Panc1 (cell line): ENCODE measurements at regions not wholly inside any gene's neighbourhood (a gene's known extent, or its start where the extent isn't known, plus 50 kb on each side); places are given as distances from the start of the nearest gene placed in this dataset.

ENCODE experiments used
- ATAC-seq: fragments of 200-7000 bp; cut with Tn5 transposase; 2 replicates; pipeline ENCODE4 v1.9.1; 2020; ENCODE audit warnings: mild to moderate bottlenecking, moderate library complexity
- BruUV-seq: library from RNA; stranded (reverse); fragments of 400-500 nt; replicated peaks from 2 replicates; lab custom pipeline; 2021; lab: Mats Ljungman, UMichigan
- CTCF ChIA-PET: fragments of 300-600 bp; sonication (Branson Sonifier 250); formaldehyde crosslinking; loops from one replicate; lab custom pipeline; 2022; ENCODE audit warnings: antibody characterized with exemption; lab: Charles Lee
- POLR2A ChIA-PET: fragments of 300-600 bp; sonication (Branson Sonifier 250); formaldehyde crosslinking; loops from one replicate; lab custom pipeline; 2022; ENCODE audit warnings: antibody characterized with exemption; lab: Charles Lee
- DNase-seq: peaks from one replicate; pipeline ENCODE4 v3.0.0-alpha.2; 2010; ENCODE audit warnings: low read depth, low spot score
- H3K27ac ChIP-seq: 2 replicates; pipeline ENCODE4 v1.5.1; 2011; ENCODE audit warnings: mild to moderate bottlenecking, low read length, inconsistent platforms
- H3K27me3 ChIP-seq: fragments of 200-500 bp; sonication (Bioruptor generic); 2 replicates; pipeline ENCODE4 v1.6.0; 2014; ENCODE audit warnings: low read length, inconsistent platforms; ENCODE audit not compliant: control insufficient read depth, insufficient read depth
- H3K36me3 ChIP-seq: fragments of 200-500 bp; sonication (Bioruptor generic); 2 replicates; pipeline ENCODE4 v1.5.1; 2014; ENCODE audit warnings: inconsistent platforms, mild to moderate bottlenecking, low read length, moderate library complexity; ENCODE audit not compliant: control insufficient read depth, insufficient read depth
- H3K4me1 ChIP-seq: 2 replicates; pipeline ENCODE4 v1.5.1; 2011; ENCODE audit warnings: inconsistent platforms, mild to moderate bottlenecking, low read length, moderate library complexity; ENCODE audit not compliant: control insufficient read depth, insufficient read depth
- H3K4me3 ChIP-seq, 2 experiments: 2 replicates each; pipeline ENCODE4 v1.5.1; 2011 to 2012; ENCODE audit warnings: low read depth in 2 of 2, low read length in 2 of 2, mild to moderate bottlenecking in 2 of 2, inconsistent platforms in 1 of 2, moderate library complexity in 1 of 2
- H3K9me3 ChIP-seq: fragments of 200-500 bp; sonication (Bioruptor generic); 2 replicates; pipeline ENCODE4 v1.5.1; 2014; ENCODE audit warnings: low read depth, mild to moderate bottlenecking, inconsistent platforms, low read length, moderate library complexity; ENCODE audit not compliant: control insufficient read depth, insufficient read depth
- POLR2AphosphoS5 ChIP-seq: IDR thresholded peaks from 2 replicates; pipeline ENCODE4 v1.6.1; 2012; ENCODE audit warnings: mild to moderate bottlenecking, low read depth, low read length, moderate library complexity
- SIN3A ChIP-seq: IDR thresholded peaks from 2 replicates; pipeline ENCODE4 v1.6.1; 2012; ENCODE audit warnings: low read depth, mild to moderate bottlenecking, low read length, moderate library complexity, borderline replicate concordance; ENCODE audit not compliant: insufficient read depth
- TCF7L2 ChIP-seq: IDR thresholded peaks from 2 replicates; pipeline ENCODE4 v1.6.1; 2011; ENCODE audit warnings: mild to moderate bottlenecking, low read depth, low read length, inconsistent platforms
- in situ Hi-C: cut with HindIII; loops from 2 replicates; pipeline ENCODE4 v1.10.0; 2016; ENCODE audit warnings: low sequenced_read_pairs, low pct_unique_long_range_greater_than_20kb
- intact Hi-C: fragments of 100-400 bp; cut with micrococcal nuclease; formaldehyde crosslinking; loops from one replicate; pipeline ENCODE4 v1.10.0; 2022; ENCODE audit not compliant: unreplicated experiment
- TF ChIP-seq, protein P1 (sequence below), 2 experiments: IDR thresholded peaks; 2 replicates each; pipeline ENCODE4 v1.6.1; 2011 to 2012; ENCODE audit warnings: low read depth in 2 of 2, control low read depth in 1 of 2, low read length in 1 of 2, mild to moderate bottlenecking in 1 of 2, moderate library complexity in 1 of 2; ENCODE audit not compliant: insufficient read depth in 1 of 2
- TF ChIP-seq, protein P2 (sequence below): fragments of 450-650 bp; IDR thresholded peaks from 2 replicates; pipeline ENCODE4 v1.5.1; 2017; ENCODE audit warnings: mild to moderate bottlenecking

DNA sequence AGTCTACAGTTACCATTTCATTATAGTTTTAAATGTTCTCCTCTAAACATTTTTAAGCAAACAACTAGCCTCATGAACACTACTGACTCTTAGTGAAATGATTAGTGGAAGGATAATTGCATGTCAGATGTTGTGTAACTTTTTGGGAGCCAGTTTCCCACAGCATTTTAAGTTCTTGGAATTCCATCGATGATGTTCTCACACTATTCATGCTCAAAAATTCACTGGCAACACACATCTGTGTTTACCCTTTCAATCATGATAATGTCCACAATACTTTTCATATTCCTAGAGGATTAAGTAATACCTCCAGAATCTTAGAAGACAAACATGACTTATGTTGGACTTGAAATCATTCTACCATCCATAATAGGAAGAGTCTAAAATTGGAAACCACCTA is 678.1 kb upstream of the ID4 start:
- H3K4me3 ChIP-seq = no peak overlapping the region

DNA sequence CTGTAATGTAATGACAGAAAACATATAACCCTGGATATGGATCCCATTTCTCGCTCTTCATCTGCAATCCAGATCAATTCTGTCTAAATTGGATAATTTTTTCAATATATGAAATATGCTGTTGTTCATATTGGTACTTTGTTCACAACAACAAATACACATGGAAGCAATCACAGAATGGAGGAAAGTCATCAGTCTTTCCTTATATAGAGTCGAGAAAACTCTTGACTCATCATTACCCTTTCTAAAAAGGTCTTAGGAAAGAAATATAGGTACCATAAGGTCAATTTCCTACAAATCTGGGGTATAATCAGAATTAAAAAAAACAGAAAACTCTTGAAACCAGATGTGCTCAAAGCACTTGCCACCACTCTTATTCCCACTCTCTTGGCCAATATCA is 677.6 kb upstream of the ID4 start:
- no peaks in the 10 kb centered on the region for H3K27me3 ChIP-seq
- DNase-seq = no peak
- intact Hi-C loops (no loop called here), in situ Hi-C loops (no loop called here)
- H3K4me3 ChIP-seq = no peak overlapping the region
- ATAC-seq = no peak
- TF ChIP-seq, protein P1, sequence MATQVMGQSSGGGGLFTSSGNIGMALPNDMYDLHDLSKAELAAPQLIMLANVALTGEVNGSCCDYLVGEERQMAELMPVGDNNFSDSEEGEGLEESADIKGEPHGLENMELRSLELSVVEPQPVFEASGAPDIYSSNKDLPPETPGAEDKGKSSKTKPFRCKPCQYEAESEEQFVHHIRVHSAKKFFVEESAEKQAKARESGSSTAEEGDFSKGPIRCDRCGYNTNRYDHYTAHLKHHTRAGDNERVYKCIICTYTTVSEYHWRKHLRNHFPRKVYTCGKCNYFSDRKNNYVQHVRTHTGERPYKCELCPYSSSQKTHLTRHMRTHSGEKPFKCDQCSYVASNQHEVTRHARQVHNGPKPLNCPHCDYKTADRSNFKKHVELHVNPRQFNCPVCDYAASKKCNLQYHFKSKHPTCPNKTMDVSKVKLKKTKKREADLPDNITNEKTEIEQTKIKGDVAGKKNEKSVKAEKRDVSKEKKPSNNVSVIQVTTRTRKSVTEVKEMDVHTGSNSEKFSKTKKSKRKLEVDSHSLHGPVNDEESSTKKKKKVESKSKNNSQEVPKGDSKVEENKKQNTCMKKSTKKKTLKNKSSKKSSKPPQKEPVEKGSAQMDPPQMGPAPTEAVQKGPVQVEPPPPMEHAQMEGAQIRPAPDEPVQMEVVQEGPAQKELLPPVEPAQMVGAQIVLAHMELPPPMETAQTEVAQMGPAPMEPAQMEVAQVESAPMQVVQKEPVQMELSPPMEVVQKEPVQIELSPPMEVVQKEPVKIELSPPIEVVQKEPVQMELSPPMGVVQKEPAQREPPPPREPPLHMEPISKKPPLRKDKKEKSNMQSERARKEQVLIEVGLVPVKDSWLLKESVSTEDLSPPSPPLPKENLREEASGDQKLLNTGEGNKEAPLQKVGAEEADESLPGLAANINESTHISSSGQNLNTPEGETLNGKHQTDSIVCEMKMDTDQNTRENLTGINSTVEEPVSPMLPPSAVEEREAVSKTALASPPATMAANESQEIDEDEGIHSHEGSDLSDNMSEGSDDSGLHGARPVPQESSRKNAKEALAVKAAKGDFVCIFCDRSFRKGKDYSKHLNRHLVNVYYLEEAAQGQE (IDR thresholded peaks at IDR 0.05; ENCODE audit: insufficient read depth in 1 of 2, low read depth in 2 of 2, low read length in 1 of 2) = no peak
- TF ChIP-seq TCF7L2 = no peak
- TF ChIP-seq, protein P2, sequence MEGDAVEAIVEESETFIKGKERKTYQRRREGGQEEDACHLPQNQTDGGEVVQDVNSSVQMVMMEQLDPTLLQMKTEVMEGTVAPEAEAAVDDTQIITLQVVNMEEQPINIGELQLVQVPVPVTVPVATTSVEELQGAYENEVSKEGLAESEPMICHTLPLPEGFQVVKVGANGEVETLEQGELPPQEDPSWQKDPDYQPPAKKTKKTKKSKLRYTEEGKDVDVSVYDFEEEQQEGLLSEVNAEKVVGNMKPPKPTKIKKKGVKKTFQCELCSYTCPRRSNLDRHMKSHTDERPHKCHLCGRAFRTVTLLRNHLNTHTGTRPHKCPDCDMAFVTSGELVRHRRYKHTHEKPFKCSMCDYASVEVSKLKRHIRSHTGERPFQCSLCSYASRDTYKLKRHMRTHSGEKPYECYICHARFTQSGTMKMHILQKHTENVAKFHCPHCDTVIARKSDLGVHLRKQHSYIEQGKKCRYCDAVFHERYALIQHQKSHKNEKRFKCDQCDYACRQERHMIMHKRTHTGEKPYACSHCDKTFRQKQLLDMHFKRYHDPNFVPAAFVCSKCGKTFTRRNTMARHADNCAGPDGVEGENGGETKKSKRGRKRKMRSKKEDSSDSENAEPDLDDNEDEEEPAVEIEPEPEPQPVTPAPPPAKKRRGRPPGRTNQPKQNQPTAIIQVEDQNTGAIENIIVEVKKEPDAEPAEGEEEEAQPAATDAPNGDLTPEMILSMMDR = no peak
- TF ChIP-seq SIN3A = no peak
- TF ChIP-seq POLR2AphosphoS5 = no peak
- no TSS peak for BruUV-seq
- no peak overlapping the region for H3K27ac ChIP-seq
- no peaks in the 10 kb centered on the region for H3K9me3 ChIP-seq
- ChIA-PET CTCF (no interaction called here), POLR2A (no interaction called here)
- no peaks in the 10 kb centered on the region for H3K36me3 ChIP-seq
- H3K4me1 ChIP-seq = no peaks in the 10 kb centered on the region

More for the DNA sequence above, 678.1 kb upstream of the ID4 start:
- no peaks in the 10 kb centered on the region for H3K36me3 ChIP-seq
- no peaks in the 10 kb centered on the region for H3K4me1 ChIP-seq
- CTCF ChIA-PET = no interaction called here
- in situ Hi-C loops = no loop called here
- no TSS peak for BruUV-seq
- no peaks in the 10 kb centered on the region for H3K9me3 ChIP-seq
- TF ChIP-seq TCF7L2 = no peak
- TF ChIP-seq, protein P1 (IDR thresholded peaks at IDR 0.05; ENCODE audit: insufficient read depth in 1 of 2, low read depth in 2 of 2, low read length in 1 of 2) = no peak
- TF ChIP-seq, protein P2 = no peak
- no peak for TF ChIP-seq SIN3A
- TF ChIP-seq POLR2AphosphoS5 = no peak
- no peak for ATAC-seq
- no peak for DNase-seq
- intact Hi-C loops = no loop called here
- POLR2A ChIA-PET = no interaction called here
- no peaks in the 10 kb centered on the region for H3K27me3 ChIP-seq
- no peak overlapping the region for H3K27ac ChIP-seq
